ENCODE measurements at regions not wholly inside any gene's neighbourhood (a gene's known extent, or its start where the extent isn't known, plus 50 kb on each side); places are given as distances from the start of the nearest gene placed in this dataset.

DNA sequence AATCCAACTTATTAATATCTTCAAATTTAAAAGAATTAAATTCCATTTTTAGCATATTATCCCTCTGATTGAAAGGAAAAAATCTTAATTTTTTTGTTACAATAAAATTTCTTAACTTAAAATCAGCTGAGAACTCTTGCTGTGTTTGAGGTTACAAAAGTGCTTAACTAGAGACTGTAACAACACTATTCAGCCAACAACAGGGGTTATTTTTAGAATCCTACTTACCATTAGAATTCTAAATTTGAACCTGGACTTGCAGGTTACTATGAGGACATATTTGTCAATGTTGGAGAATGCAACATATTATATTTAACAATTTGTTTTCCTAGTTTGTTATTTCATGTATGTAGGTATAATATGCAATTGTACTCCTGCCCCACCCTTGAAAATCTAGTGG is 238.1 kb upstream of the CXXC4 start:
- H4K20me1 ChIP-seq (ENCODE audit: control insufficient read depth, insufficient read depth) = no peaks in the 10 kb centered on the region
- DNase-seq (ENCODE audit: low read depth, low spot score) = no peak
- H3K4me1 ChIP-seq (ENCODE audit: control insufficient read depth, insufficient read depth, low read length) = no peaks in the 10 kb centered on the region
- intact Hi-C loops (cut with micrococcal nuclease; ENCODE audit: unreplicated experiment) = no loop called here
- no peaks in the 10 kb centered on the region for H3K36me3 ChIP-seq (ENCODE audit: control insufficient read depth in 2 of 2, insufficient read depth in 2 of 2, low read length in 1 of 2)
- FAIRE-seq = no peak
- H3K4me2 ChIP-seq (ENCODE audit: control insufficient read depth, insufficient read depth) = no peak overlapping the region
- ChIA-PET RAD21 (ENCODE audit: unreplicated experiment) (no interaction called here), SMC1A (ENCODE audit: uncharacterized antibody, unreplicated experiment) (interaction anchor here (0.6 to 3.3 kb wide), 2 partner anchors 11 to 269 kb away, joined by 3 to 14 read pairs; no protein-coding TSS in a partner anchor), CTCF (no interaction called here), POLR2A (no interaction called here)
- H3K79me2 ChIP-seq (ENCODE audit: control insufficient read depth, insufficient read depth, low read length) = no peaks in the 10 kb centered on the region
- no peak overlapping the region for H2AFZ ChIP-seq (ENCODE audit: control insufficient read depth, low read depth, low read length)
- TF ChIP-seq IKZF2 (IDR thresholded peaks at IDR 0.05) = no peak
- no peak for TF ChIP-seq NFYB (IDR thresholded peaks at IDR 0.05; ENCODE audit: insufficient read depth, low read depth, low read length)
- no peak for TF ChIP-seq TCF7 (IDR thresholded peaks at IDR 0.05; ENCODE audit: borderline replicate concordance)
- no peak for TF ChIP-seq FOS (IDR thresholded peaks at IDR 0.05; ENCODE audit: borderline replicate concordance, extremely low read depth, insufficient read length)
- no peak for TF ChIP-seq CHD1 (IDR thresholded peaks at IDR 0.05; ENCODE audit: low read depth, low read length)
- TF ChIP-seq RFX5 (IDR thresholded peaks at IDR 0.05; ENCODE audit: low read depth, low read length) = no peak
- TF ChIP-seq MYC (IDR thresholded peaks at IDR 0.05; ENCODE audit: insufficient read depth, insufficient read length, insufficient replicate concordance, low read length, severe bottlenecking) = no peak
- TF ChIP-seq, protein P1, sequence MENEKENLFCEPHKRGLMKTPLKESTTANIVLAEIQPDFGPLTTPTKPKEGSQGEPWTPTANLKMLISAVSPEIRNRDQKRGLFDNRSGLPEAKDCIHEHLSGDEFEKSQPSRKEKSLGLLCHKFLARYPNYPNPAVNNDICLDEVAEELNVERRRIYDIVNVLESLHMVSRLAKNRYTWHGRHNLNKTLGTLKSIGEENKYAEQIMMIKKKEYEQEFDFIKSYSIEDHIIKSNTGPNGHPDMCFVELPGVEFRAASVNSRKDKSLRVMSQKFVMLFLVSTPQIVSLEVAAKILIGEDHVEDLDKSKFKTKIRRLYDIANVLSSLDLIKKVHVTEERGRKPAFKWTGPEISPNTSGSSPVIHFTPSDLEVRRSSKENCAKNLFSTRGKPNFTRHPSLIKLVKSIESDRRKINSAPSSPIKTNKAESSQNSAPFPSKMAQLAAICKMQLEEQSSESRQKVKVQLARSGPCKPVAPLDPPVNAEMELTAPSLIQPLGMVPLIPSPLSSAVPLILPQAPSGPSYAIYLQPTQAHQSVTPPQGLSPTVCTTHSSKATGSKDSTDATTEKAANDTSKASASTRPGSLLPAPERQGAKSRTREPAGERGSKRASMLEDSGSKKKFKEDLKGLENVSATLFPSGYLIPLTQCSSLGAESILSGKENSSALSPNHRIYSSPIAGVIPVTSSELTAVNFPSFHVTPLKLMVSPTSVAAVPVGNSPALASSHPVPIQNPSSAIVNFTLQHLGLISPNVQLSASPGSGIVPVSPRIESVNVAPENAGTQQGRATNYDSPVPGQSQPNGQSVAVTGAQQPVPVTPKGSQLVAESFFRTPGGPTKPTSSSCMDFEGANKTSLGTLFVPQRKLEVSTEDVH (IDR thresholded peaks at IDR 0.05; ENCODE audit: low read depth, partially characterized antibody) = no peak
- no peak for TF ChIP-seq BCL11A (IDR thresholded peaks at IDR 0.05; ENCODE audit: low read depth, low read length)
- TF ChIP-seq, protein P2, sequence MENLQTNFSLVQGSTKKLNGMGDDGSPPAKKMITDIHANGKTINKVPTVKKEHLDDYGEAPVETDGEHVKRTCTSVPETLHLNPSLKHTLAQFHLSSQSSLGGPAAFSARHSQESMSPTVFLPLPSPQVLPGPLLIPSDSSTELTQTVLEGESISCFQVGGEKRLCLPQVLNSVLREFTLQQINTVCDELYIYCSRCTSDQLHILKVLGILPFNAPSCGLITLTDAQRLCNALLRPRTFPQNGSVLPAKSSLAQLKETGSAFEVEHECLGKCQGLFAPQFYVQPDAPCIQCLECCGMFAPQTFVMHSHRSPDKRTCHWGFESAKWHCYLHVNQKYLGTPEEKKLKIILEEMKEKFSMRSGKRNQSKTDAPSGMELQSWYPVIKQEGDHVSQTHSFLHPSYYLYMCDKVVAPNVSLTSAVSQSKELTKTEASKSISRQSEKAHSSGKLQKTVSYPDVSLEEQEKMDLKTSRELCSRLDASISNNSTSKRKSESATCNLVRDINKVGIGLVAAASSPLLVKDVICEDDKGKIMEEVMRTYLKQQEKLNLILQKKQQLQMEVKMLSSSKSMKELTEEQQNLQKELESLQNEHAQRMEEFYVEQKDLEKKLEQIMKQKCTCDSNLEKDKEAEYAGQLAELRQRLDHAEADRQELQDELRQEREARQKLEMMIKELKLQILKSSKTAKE (IDR thresholded peaks at IDR 0.05; ENCODE audit: low read depth, poor library complexity, severe bottlenecking) = no peak
- TF ChIP-seq CEBPB (IDR thresholded peaks at IDR 0.05; ENCODE audit: borderline replicate concordance in 1 of 2, low read depth in 2 of 2, low read length in 2 of 2) = no peak
- TF ChIP-seq ZNF687 (IDR thresholded peaks at IDR 0.05) = no peak
- ATAC-seq = no peak
- in situ Hi-C loops (cut with MboI) = no loop called here
- H3K4me3 ChIP-seq = no peak overlapping the region
- no TSS peak for BruUV-seq (replicated peaks)
- H3K9ac ChIP-seq (ENCODE audit: control insufficient read depth, insufficient read depth, low read length) = no peak overlapping the region
- H3K27me3 ChIP-seq (replicated peaks in 1 of 2; ENCODE audit: control insufficient read depth in 2 of 2, insufficient read depth in 2 of 2, low read length in 1 of 2) = no peaks in the 10 kb centered on the region
- peaks cover 5% of the 10 kb centered on the region; the same call in 2 of the 3 replicates for H3K9me3 ChIP-seq (replicated peaks; ENCODE audit: control insufficient read depth, insufficient read depth, low read length)
- no peak overlapping the region for H3K27ac ChIP-seq (ENCODE audit: control insufficient read depth, insufficient read depth)

Measured in GM12878 (cell line).